Thyroid gland (tissue), 4 donors: ENCODE measurements at regions not wholly inside any gene's neighbourhood (a gene's known extent, or its start where the extent isn't known, plus 50 kb on each side); places are given as distances from the start of the nearest gene placed in this dataset.

ENCODE experiments used
- CTCF ChIP-seq, 6 experiments: fragments of 200-600 bp in 3 of 6; fragments of 450-650 bp in 3 of 6; sonication (generic) in 3 of 6; IDR thresholded peaks; one replicate each; pipeline ENCODE4 v1.5.1; 2016 to 2019; ENCODE audit warnings: antibody characterized with exemption in 6 of 6, mild to moderate bottlenecking in 2 of 6, inconsistent platforms in 1 of 6, moderate library complexity in 1 of 6
- POLR2A ChIP-seq, 2 donors: fragments of 450-650 bp; IDR thresholded peaks; one replicate each; pipeline ENCODE4 v1.6.1; 2017; ENCODE audit warnings: antibody characterized with exemption in 2 of 2, mild to moderate bottlenecking in 2 of 2, moderate library complexity in 1 of 2

GRCh38 chr6:144471986-144472385, 186.9 kb downstream of the UTRN start:
- TF ChIP-seq CTCF (IDR thresholded peaks at IDR 0.05) = no peak
- TF ChIP-seq POLR2A (IDR thresholded peaks at IDR 0.05) = no peak
